HG03469 (cell line): ENCODE measurements at regions not wholly inside any gene's neighbourhood (a gene's known extent, or its start where the extent isn't known, plus 50 kb on each side); places are given as distances from the start of the nearest gene placed in this dataset.

Experiments
- ATAC-seq: cut with Tn5 transposase; IDR thresholded peaks from one replicate; pipeline ENCODE4 v1.9.1; 2021; ENCODE audit warnings: mild to moderate bottlenecking, moderate library complexity, moderate number of reproducible peaks; ENCODE audit not compliant: unreplicated experiment

- no peak for ATAC-seq
Observed at GRCh38 chr2:8571792-8572499, 109.9 kb upstream of the ID2 start.

- ATAC-seq = no peak
Observed at GRCh38 chr2:8572712-8573233, 109.1 kb upstream of the ID2 start.

- no peak for ATAC-seq
Observed at GRCh38 chr2:8573234-8573941, 108.5 kb upstream of the ID2 start.

- no peak for ATAC-seq
Observed at GRCh38 chr2:8573942-8574195, 108.0 kb upstream of the ID2 start.

DNA sequence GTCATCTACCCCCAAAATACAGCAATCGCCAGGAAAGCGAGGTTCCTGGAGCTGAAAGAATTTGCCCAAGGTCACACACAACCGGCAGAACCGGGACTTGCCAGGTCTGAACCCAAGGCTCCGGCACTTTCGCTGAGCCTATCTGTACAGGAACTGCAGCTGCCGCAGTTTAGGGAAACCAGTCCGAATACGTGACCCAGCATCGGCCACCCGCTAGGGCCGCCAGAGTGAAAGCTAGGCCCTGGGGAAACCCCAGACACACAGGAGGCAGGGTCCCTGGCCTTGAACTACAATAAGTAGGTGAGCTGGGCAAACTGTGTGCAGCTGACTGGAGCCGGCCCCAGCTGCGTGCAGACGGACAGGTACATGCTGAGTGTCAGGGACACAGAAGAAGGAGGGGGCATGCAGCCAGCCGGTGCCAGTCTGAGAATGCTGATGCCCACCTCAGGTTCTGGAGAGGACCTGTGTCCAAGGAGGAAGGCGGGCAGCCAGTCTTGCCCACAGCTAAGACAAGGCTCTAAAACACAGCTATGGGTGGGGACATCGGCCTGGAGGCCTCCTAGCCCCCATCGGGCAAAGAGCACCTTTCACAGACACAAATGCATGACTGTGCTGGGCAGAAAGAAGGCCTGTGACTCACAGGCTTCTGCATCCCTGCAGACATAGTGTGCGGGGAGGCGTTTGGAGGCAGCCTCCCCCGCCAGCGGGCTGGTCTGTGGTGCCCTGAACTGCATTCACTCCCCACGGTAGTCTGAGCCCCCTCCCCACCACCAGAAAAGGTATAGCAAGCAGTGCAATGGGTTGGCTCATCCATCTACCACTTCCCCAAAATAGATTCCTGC, 107.4 kb upstream of the ID2 start:
- peak; percentile 58 for ATAC-seq

DNA sequence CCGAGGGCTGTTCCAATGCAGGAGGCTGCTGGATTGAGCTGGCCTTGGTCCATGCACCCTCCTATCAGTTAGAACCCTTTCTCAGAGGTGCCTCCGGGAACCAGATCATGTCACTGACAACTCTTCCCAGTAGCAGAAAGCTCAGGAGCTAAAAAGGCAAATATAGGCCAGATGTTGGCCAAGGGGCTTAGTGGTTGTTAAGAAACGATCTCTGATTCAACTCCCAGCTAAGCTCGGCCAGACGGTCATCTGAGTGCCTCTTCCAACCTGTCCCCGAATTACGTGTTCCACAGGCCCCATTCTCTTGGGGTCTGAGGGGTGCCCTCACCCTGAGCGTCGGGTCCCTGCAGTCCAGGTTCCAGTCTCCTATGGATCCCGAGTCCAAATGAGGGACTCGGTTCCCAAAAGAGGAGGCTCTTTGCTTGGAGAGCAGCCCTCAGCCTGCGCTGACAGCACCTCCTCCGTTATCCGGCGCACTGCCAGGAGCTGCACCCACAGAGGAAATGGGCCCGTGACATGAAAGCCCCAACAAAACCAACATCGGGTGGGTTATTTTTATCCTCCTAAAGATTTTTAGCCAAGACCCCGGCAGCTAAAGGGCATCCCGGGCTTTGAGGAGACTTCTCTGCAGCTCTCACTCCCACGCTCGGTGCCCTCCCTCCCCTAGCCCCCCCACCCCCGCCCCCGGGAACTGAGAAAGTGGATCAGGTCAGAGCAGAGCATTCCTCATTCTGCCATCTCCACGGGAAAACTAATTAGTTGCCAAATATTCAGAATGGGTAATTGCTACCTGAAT, 106.6 kb upstream of the ID2 start:
- no peak for ATAC-seq

GRCh38 chr2:8575834-8576423, 105.9 kb upstream of the ID2 start:
- no peak for ATAC-seq

DNA sequence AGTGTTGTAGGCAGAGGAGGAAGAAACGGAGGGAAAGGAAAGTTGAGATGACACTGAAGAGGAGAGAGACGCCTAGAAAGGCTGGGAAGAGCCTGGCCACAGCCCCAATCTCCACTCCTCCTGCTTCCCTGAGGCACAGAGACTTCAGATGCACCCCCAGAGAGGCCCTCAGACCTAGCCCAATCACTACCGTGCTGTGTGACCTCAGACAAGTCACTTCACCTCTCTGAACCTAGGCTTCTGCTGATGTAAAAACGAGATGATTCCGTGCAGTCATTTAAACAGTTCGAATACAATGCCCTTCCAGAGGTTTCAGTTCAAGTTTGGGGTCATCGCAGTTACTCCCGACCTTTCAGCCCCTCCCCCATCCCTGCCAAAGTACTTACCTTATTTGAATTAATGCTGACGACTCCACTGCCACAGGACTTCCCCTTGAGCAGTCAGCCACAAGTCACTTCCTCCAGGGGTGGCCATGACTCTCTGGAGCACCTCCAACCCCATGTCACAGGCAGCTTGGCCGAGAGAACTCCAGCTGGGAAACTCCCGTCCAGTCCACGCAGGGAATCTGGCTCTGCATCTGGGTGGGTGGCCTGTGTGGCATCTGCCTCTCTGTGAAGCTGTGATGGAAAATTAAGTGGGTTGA, 105.2 kb upstream of the ID2 start:
- no peak for ATAC-seq

- ATAC-seq = no peak
Observed at GRCh38 chr2:8577573-8577972, 104.3 kb upstream of the ID2 start.

GRCh38 chr2:8578335-8579244, 103.3 kb upstream of the ID2 start:
- ATAC-seq = no peak

GRCh38 chr2:8579485-8580085, 102.3 kb upstream of the ID2 start:
- ATAC-seq = no peak

GRCh38 chr2:8580316-8581233, 101.3 kb upstream of the ID2 start:
- ATAC-seq = no peak

- ATAC-seq = no peak
Observed at GRCh38 chr2:8581234-8581561, 100.7 kb upstream of the ID2 start.

DNA sequence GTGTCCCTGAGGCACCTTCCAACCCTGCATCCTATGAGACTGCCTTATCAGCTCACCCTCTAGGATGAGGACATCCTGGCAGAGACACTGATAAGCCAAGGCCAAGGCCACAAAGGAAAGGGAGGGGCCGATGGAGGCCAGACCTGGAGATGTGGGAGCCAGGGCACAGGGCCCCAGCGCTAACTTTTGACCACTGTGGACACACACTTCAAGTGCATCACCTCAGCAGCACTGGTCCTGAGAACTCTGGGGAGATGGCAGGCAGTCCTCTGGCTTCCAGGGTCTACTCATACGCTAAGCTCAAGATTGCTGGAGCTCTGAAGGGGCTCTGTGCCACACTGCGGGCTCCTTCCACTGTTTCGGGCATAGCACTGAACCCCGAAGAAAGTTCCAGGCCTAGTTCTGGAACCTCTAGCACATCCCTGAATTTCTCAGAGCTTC, 100.2 kb upstream of the ID2 start:
- ATAC-seq = no peak

DNA sequence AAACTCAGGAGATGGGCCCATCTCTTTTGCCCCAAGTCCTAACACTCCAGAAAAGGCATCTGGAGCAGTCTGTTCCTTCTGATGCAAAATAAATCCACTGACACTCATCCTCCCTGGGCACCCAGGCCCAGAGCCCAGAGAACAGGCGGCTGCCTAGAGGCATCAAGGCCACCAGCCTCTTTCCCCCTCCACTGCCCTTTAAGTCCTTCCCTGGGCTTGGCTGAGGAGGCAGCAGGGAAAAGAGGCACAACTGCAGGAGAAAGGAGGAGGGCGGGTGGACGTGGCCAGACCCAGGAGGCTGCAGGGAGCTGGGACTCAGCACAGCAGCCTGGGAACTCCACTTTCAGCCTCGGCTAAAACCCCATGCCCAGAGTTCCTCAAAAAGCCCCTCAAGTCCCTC, 99.7 kb upstream of the ID2 start:
- ATAC-seq = no peak

DNA sequence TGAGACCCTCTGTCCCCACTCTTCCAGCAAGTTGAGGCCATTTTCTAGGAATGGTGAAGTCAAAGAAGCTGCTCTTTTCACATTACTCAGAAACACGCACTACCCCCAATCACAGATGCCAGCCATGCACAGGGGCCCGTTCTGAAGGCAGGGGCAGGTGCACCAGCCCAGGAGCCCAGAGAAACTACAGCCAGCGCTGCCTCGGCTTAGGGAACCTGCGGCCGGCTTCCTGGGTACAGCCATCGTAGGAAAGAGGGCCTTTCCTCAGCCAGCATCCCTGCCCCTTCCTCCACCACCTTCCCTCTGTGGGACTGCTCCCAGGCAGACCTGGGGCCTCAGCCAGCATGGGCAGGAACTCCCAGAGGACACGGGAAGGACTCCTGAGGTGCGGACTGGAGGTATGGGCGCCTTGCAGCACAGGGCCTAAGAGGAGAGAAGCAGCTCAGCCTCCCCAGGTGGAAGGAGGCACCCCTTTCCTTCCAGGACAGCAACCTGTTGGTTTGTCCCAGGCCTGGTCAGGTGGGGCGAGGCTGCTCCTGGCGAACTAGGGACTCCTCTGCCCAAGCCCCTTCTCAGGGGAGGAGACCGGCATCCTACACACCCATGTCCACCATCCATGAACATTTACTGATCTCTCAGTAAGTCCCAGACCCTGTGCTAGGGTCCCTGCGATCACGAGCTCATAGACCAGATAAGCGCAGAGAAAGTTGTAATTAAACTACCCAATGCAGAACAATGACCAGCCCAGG, 99.0 kb upstream of the ID2 start:
- no peak for ATAC-seq
